SKM-1 treated with dmso at 0.1 percent for 144 hours (cell line): ENCODE measurements at regions not wholly inside any gene's neighbourhood (a gene's known extent, or its start where the extent isn't known, plus 50 kb on each side); places are given as distances from the start of the nearest gene placed in this dataset.

Experiments
- DNase-seq: peaks from one replicate; lab custom pipeline; 2025; ENCODE audit not compliant: unreplicated experiment; lab: John Stamatoyannopoulos, UW

- DNase-seq: no peak
These were observed 217.5 kb upstream of the RIOK2 start for GRCh38 chr5:97400537-97400936.

- DNase-seq: no peak
These were observed 222.9 kb upstream of the RIOK2 start for GRCh38 chr5:97405941-97406340.

DNA sequence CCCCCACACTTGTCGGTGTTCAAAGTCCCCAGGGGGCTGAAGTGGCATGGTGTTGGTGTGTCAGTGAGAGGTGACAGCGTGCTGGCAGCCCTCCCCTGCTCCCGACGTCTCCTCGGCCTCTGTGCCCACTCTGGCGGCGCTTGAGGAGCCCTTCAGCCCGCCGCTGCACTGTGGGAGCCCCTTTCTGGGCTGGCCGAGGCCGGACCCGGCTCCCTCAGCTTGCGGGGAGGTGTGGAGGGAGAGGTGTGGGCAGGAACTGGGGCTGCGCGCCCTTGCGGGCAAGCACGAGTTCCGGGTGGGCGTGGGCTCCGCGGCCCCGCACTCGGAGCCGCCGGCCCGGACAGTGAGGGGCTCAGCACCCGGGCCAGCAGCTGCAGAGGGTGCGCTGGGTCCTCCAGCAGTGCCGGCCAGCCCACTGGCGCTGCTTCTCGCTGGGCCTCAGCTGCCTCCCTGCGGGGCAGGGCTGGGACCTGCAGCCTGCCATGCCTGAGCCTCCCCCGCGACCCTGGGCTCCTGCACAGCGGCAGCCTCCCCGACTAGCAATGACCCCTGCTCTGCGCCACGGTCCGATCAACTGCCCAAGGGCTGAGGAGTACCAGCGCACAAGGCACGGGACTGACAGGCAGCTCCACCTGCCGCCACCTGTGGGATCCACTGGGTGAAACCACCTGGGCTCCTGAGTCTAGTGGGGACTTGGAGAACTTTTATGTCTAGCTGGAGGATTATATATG lies 224.1 kb upstream of the RIOK2 start:
- no peak for DNase-seq

GRCh38 chr5:97408331-97408730 lies 225.3 kb upstream of the RIOK2 start:
- DNase-seq: no peak

GRCh38 chr5:97412959-97413358 lies 229.9 kb upstream of the RIOK2 start:
- DNase-seq: no peak

GRCh38 chr5:97417986-97418385 lies 234.9 kb upstream of the RIOK2 start:
- DNase-seq: no peak

DNA sequence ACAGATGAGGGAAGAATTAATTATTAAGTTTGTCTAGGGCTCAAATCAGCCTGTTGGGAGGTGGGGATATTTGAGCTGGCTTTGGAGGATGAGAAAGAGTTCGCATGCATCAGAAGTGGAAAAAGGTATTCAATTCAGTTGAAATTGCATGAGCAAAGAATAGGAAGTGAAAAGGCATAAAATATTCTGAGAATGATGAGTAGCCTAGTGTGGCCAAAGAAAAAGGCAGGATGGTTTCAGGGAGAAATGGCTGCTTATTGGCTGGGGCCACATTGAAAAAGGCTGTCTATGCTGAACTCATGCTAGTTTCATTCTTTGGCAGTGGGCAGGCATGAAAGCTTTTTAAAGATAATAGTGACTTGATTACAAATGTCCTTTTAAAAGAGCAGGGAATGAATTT lies 235.4 kb upstream of the RIOK2 start:
- no peak for DNase-seq

DNA sequence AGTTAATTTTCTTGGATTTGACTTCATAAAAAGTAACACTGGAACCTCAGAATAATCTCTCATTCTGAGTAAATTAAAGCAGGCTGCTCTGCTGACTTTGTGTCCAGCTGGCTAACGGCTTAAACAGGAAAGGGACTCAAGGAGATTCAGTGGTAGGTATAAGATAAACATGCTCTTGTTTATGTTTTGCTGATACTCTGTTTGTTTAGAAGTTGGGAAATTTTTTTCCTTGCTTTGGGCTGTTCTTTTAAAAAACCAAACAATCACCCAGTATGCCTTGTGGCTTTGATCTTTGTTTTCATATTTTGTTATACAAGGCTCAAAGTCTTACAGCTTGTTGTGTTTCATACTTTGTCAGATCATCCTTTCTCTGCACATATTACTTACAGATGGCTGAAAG lies 237.6 kb upstream of the RIOK2 start:
- DNase-seq: no peak

GRCh38 chr5:97422678-97423077 lies 239.6 kb upstream of the RIOK2 start:
- no peak for DNase-seq

- DNase-seq: no peak
These were observed 242.5 kb upstream of the RIOK2 start for GRCh38 chr5:97425511-97425910.

DNA sequence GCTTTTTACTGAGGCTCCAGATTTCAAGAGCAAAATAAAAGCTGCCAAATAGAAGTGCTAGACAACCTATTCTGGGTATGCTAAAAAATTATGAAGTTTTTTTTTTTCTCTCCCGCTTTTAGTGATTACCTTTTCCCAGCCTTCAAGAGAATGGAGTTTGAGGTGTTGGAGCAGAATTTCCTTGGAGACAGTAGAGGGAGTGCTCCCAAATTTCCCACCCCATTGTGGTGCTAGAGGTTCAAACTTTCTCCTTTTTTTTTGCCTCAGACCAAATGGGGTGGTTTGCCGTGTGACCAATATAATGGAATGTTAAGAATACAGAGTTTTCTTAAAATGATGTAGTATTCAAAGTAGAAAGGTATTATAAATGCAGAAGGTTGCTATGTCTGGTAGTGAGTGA lies 244.2 kb upstream of the RIOK2 start:
- no peak for DNase-seq

GRCh38 chr5:97434021-97434420 lies 251.0 kb upstream of the RIOK2 start:
- no peak for DNase-seq

GRCh38 chr5:97436405-97436804 lies 253.4 kb upstream of the RIOK2 start:
- no peak for DNase-seq

DNA sequence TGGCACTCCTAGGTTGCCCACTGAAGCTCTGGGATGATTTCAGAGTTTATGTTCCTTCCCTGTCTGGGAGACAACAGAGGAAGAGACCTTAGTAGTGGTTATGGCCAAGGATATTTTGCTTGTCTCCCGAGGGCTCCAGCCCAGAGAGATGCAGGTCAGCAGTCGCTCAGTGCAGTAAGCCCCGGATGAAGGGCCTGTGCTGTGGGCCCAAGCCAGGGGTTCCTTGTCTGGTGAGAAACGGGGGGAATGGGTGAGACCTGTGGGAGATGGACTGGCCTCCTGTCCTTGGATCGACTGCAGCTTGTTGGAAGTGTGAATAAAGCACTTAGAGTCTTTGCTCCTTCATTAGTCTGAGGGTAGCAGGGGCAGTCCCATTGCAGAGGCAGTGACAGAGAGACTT lies 260.7 kb upstream of the RIOK2 start:
- DNase-seq: no peak

- DNase-seq: no peak
These were observed 266.1 kb upstream of the RIOK2 start for GRCh38 chr5:97449172-97449571.

- no peak for DNase-seq
These were observed 269.6 kb upstream of the RIOK2 start for GRCh38 chr5:97452646-97453045.

- DNase-seq: no peak
These were observed 270.2 kb upstream of the RIOK2 start for GRCh38 chr5:97453263-97453662.

DNA sequence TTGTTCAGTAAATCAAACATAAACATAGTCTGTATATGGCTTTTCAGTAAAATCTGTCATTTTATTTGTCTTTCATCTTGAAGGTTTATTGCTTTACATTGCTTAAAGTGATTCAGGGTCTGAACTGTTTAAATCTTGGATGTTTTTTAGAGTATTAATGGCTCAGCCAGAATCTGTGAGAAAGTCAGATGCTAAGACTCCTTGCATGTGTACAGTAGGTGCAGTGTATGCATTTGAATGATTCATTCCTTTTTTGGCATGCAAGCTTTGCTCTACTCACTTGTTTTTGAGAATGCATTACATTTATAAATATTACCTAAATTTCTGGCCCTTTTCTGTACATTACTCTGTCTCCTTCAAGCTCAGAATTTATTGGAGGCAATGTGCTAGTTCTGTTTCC lies 271.0 kb upstream of the RIOK2 start:
- DNase-seq: no peak

DNA sequence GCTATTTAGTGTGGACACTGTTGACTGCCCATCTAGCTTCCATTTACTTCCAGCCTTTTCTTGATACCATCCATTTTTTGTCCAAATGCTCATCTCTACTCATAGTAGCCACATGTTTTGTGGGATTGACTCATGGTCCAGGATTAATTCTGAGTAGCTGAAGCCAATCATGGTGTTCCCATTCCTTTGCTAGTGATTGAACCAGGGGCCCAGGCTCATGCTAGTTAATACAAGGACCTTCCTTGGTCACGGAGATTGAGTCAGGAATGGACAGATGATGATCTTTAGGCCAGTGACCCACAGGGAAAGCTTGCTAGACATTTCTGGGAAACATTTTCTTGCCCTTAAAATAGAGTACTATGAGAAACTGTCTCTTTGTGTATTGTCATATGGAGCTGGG lies 272.9 kb upstream of the RIOK2 start:
- DNase-seq: no peak

DNA sequence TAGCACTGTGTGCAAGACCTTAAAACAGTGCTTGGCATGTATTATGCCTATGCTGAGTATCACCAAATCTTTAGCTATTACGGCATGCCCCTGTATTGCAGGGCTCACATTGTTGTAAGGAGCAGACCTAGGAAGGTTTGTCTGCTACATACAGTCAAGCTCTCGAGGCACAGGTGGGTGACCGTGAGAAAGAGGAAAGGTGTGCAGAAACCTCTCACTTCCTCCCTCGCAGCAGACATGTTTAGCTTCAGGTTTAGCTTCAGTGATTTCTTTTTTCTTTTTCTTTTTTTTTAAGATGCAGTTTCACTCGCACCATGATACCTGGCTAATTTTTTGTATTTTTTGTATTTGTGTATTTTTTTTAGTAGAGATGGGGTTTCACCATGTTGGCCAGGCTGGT lies 275.8 kb upstream of the RIOK2 start:
- DNase-seq: no peak

GRCh38 chr5:97471951-97472350 lies 288.9 kb upstream of the RIOK2 start:
- DNase-seq: no peak

DNA sequence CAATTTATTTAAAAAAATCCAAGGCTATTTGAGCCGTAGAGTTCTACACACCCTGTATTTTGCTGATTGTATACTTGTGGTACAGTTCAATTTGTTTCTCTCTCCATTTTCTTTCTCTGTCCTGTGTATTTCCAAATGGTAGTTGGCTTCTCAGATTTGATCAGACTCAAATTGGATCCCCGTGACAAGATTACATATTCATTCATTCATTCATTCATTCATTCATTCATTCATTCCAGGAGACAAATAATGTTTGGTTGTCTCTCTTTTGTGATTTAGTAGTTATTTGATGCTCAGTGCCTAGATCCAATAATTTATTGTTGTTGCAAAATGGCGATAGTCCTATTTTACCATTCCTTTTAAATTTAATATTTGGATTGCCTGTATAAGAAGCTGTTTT lies 292.8 kb upstream of the RIOK2 start:
- DNase-seq: no peak

GRCh38 chr5:97476852-97477534 lies 293.9 kb upstream of the RIOK2 start:
- DNase-seq: no peak
